WTC11 (cell line): ENCODE measurements at regions not wholly inside any gene's neighbourhood (a gene's known extent, or its start where the extent isn't known, plus 50 kb on each side); places are given as distances from the start of the nearest gene placed in this dataset.

Experiments
- ATAC-seq: fragments of 200-7000 bp; cut with Tn5 transposase; 2 replicates; pipeline ENCODE4 v1.10.0; 2021; ENCODE audit warnings: mild to moderate bottlenecking, moderate library complexity
- CTCF ChIA-PET: fragments of 300-600 bp; sonication (Branson Sonifier 250); formaldehyde crosslinking; loops from one replicate; lab custom pipeline; 2021; ENCODE audit warnings: antibody characterized with exemption; lab: Charles Lee
- POLR2A ChIA-PET: fragments of 350-600 bp; sonication (Branson Sonifier 250); formaldehyde crosslinking; loops from one replicate; lab custom pipeline; 2021; ENCODE audit warnings: antibody characterized with exemption; lab: Charles Lee
- DNase-seq: peaks from one replicate; pipeline ENCODE4 v3.0.0; 2021; ENCODE audit warnings: low spot score
- H3K27ac Mint-ChIP-seq: 2 replicates; pipeline ENCODE4 v1.8.0; 2021; ENCODE audit warnings: mixed read lengths
- H3K27me3 Mint-ChIP-seq: 2 replicates; pipeline ENCODE4 v1.8.0; 2021; ENCODE audit warnings: low read depth, mild to moderate bottlenecking, moderate library complexity, mixed read lengths
- H3K36me3 Mint-ChIP-seq: 2 replicates; pipeline ENCODE4 v1.8.0; 2021; ENCODE audit warnings: mixed read lengths
- H3K4me1 Mint-ChIP-seq: 2 replicates; pipeline ENCODE4 v1.8.0; 2022; ENCODE audit warnings: mixed read lengths
- H3K4me3 Mint-ChIP-seq: 2 replicates; pipeline ENCODE4 v1.8.0; 2021; ENCODE audit warnings: mild to moderate bottlenecking, moderate library complexity, mixed read lengths
- H3K9me3 Mint-ChIP-seq: 2 replicates; pipeline ENCODE4 v1.8.0; 2021; ENCODE audit warnings: mixed read lengths
- AR ChIP-seq: fragments of 250-450 bp; sonication (Bioruptor Pico); IDR thresholded peaks from 2 replicates; pipeline ENCODE4 v1.9.0; 2021; ENCODE audit warnings: mild to moderate bottlenecking
- ARID4B ChIP-seq: sonication (generic); formaldehyde crosslinking; IDR thresholded peaks from 2 replicates; pipeline ENCODE4 v1.8.0; 2023; ENCODE audit warnings: missing genetic modification reagents, mild to moderate bottlenecking, borderline replicate concordance
- CREB1 ChIP-seq: sonication (generic); formaldehyde crosslinking; IDR thresholded peaks from 2 replicates; pipeline ENCODE4 v1.8.0; 2023; ENCODE audit warnings: mild to moderate bottlenecking, missing genetic modification reagents
- CTCF ChIP-seq: fragments of 200-600 bp; IDR thresholded peaks from 2 replicates; pipeline ENCODE4 v1.8.0; 2022; ENCODE audit warnings: antibody characterized with exemption
- E2F1 ChIP-seq: sonication (generic); formaldehyde crosslinking; IDR thresholded peaks from 2 replicates; pipeline ENCODE4 v1.8.0; 2022; ENCODE audit warnings: mild to moderate bottlenecking, missing genetic modification reagents
- E2F5 ChIP-seq: sonication (generic); formaldehyde crosslinking; IDR thresholded peaks from 2 replicates; pipeline ENCODE4 v1.8.1; 2022; ENCODE audit warnings: mild to moderate bottlenecking, moderate library complexity, missing genetic modification reagents
- ELF4 ChIP-seq: sonication (generic); formaldehyde crosslinking; IDR thresholded peaks from 2 replicates; pipeline ENCODE4 v1.8.1; 2022; ENCODE audit warnings: low read depth, mild to moderate bottlenecking, moderate library complexity, missing genetic modification reagents
- ERG ChIP-seq: fragments of 250-450 bp; sonication (Bioruptor Pico); IDR thresholded peaks from 2 replicates; pipeline ENCODE4 v1.8.0; 2021; ENCODE audit warnings: mild to moderate bottlenecking
- FOXK1 ChIP-seq: sonication (generic); formaldehyde crosslinking; IDR thresholded peaks from 2 replicates; pipeline ENCODE4 v1.8.0; 2022; ENCODE audit warnings: mild to moderate bottlenecking, moderate library complexity, missing genetic modification reagents
- JAZF1 ChIP-seq: fragments of 250-450 bp; sonication (Bioruptor Pico); IDR thresholded peaks from 2 replicates; pipeline ENCODE4 v1.9.0; 2021; ENCODE audit warnings: moderate library complexity, mild to moderate bottlenecking, inconsistent platforms
- MXD4 ChIP-seq: fragments of 250-450 bp; sonication (Bioruptor Pico); IDR thresholded peaks from 2 replicates; pipeline ENCODE4 v1.8.0; 2021; ENCODE audit warnings: mild to moderate bottlenecking, moderate library complexity, borderline replicate concordance
- NFE2L1 ChIP-seq: sonication (generic); formaldehyde crosslinking; IDR thresholded peaks from 2 replicates; pipeline ENCODE4 v1.8.1; 2023; ENCODE audit warnings: missing genetic modification reagents
- SOX15 ChIP-seq: fragments of 250-450 bp; sonication (Bioruptor Pico); IDR thresholded peaks from 2 replicates; pipeline ENCODE4 v1.9.0; 2021; ENCODE audit warnings: mild to moderate bottlenecking
- USF2 ChIP-seq: sonication (generic); formaldehyde crosslinking; IDR thresholded peaks from 2 replicates; pipeline ENCODE4 v1.8.1; 2023; ENCODE audit warnings: mild to moderate bottlenecking, missing genetic modification reagents, moderate library complexity
- ZNF671 ChIP-seq: fragments of 250-450 bp; sonication (Bioruptor Pico); IDR thresholded peaks from 2 replicates; pipeline ENCODE4 v1.8.0; 2021; ENCODE audit warnings: mild to moderate bottlenecking

GRCh38 chr2:41886145-41886664 is 161.6 kb upstream of the PKDCC start:
- no peaks in the 10 kb centered on the region for H3K36me3 Mint-ChIP-seq
- no peak overlapping the region for H3K4me3 Mint-ChIP-seq
- H3K9me3 Mint-ChIP-seq, result peaks cover 5% of the 10 kb centered on the region; the same call in 1 of the 2 replicates
- H3K27ac Mint-ChIP-seq, result no peak overlapping the region
- no peaks in the 10 kb centered on the region for H3K27me3 Mint-ChIP-seq
- POLR2A ChIA-PET, result interaction anchor here (0.6 kb wide), 2 partner anchors 47 to 127 kb away, joined by 3 to 4 read pairs; no protein-coding TSS in a partner anchor
- H3K4me1 Mint-ChIP-seq, result no peaks in the 10 kb centered on the region
- CTCF ChIA-PET, result interaction anchor here (1.3 to 2.6 kb wide), 2 partner anchors 16 to 155 kb away, joined by 5 to 11 read pairs; no protein-coding TSS in a partner anchor
- no peak for DNase-seq
- no peak for ATAC-seq
- TF ChIP-seq ELF4 (CRISPR knock-in tag), result no peak
- TF ChIP-seq ARID4B (CRISPR knock-in tag), result no peak
- no peak for TF ChIP-seq CREB1 (CRISPR knock-in tag)
- TF ChIP-seq SOX15 (CRISPR knock-in tag), result no peak
- TF ChIP-seq CTCF, result no peak
- no peak for TF ChIP-seq USF2
- TF ChIP-seq MXD4 (CRISPR knock-in tag), result no peak
- TF ChIP-seq E2F5 (CRISPR knock-in tag), result no peak
- no peak for TF ChIP-seq ZNF671 (CRISPR knock-in tag)
- no peak for TF ChIP-seq AR
- TF ChIP-seq E2F1 (CRISPR knock-in tag), result no peak
- no peak for TF ChIP-seq JAZF1 (CRISPR knock-in tag)
- no peak for TF ChIP-seq ERG (CRISPR knock-in tag)
- no peak for TF ChIP-seq NFE2L1 (CRISPR knock-in tag)
- TF ChIP-seq FOXK1 (CRISPR knock-in tag), result no peak
